OCI-LY3 (cell line): ENCODE measurements at regions not wholly inside any gene's neighbourhood (a gene's known extent, or its start where the extent isn't known, plus 50 kb on each side); places are given as distances from the start of the nearest gene placed in this dataset.

ENCODE experiments used
- CTCF ChIP-seq: fragments of 200-600, 300-600 bp; sonication (generic); IDR thresholded peaks from 2 replicates; pipeline ENCODE4 v1.5.1; 2014; ENCODE audit warnings: antibody characterized with exemption, low read length, low read depth
- EZH2phosphoT487 ChIP-seq: fragments of 200-600 bp; shearing (Covaris generic); IDR thresholded peaks from 2 replicates; pipeline ENCODE4 v1.6.1; 2018; ENCODE audit warnings: antibody characterized with exemption, mixed run types, low read depth

- TF ChIP-seq CTCF (no peak), EZH2phosphoT487 (no peak)
Observed at GRCh38 chr4:121551881-121552280, 144.9 kb downstream of the ANXA5 start.
